ENCODE measurements at regions not wholly inside any gene's neighbourhood (a gene's known extent, or its start where the extent isn't known, plus 50 kb on each side); places are given as distances from the start of the nearest gene placed in this dataset.

DNA sequence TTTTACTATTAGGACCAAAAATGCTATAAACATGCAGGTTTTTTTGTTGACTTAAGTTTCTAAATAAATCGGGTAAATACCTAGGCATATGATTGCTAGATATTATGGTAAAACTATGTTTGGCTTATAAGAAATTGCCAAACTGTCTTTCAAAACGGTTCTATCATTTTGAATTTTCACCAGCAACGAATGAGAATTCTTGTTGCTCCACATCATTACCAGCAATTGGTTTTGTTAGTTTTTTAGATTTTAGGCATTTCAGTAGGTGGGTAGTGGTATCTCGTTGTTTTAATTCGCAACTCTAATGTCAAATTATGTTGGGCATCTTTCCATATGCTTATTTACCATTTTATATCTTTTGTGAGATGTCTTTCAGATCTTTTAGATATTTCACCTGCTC lies 510.2 kb downstream of the JRKL start:
- Histone ChIP-seq H3K4me1 (ENCODE audit: control insufficient read depth, extremely low read depth, insufficient read depth, low read length) (no peaks in the 10 kb centered on the region), H4K20me1 (replicated peaks; ENCODE audit: control insufficient read depth, extremely low read depth, insufficient read depth, low read length) (no peaks in the 10 kb centered on the region), H3K27me3 (ENCODE audit: control insufficient read depth in 2 of 2, insufficient read depth in 2 of 2, low read length in 2 of 2) (no peaks in the 10 kb centered on the region), H3K4me2 (ENCODE audit: insufficient read depth, low read length) (no peak overlapping the region), H3K4me3 (replicated peaks in 1 of 3; ENCODE audit: insufficient read depth in 1 of 3, low read depth in 1 of 3, low read length in 3 of 3) (no peak overlapping the region), H3K79me2 (ENCODE audit: control insufficient read depth, insufficient read depth, low read length) (no peaks in the 10 kb centered on the region), H3K9ac (replicated peaks; ENCODE audit: extremely low read depth, insufficient read depth, low read length) (no peak overlapping the region), H3K27ac (ENCODE audit: insufficient read depth, low read depth, low read length) (no peak overlapping the region), H3K9me3 (replicated peaks; ENCODE audit: control insufficient read depth, insufficient read depth, low read length) (no peaks in the 10 kb centered on the region), H2AFZ (ENCODE audit: low read depth, low read length) (no peak overlapping the region), H3K36me3 (ENCODE audit: control insufficient read depth in 2 of 2, extremely low read depth in 1 of 2, insufficient read depth in 2 of 2, low read length in 2 of 2) (no peaks in the 10 kb centered on the region), H3K9me1 (replicated peaks; ENCODE audit: control insufficient read depth, extremely low read depth, insufficient read depth, low read length) (no peaks in the 10 kb centered on the region)
- no peak for FAIRE-seq
- CTCF ChIA-PET: no interaction called here
- dilution Hi-C loops (cut with MboI; ENCODE audit: extremely low pct_ligation_motif_present, low sequenced_read_pairs): no loop called here
- no peak for DNase-seq (ENCODE audit: low read depth, low spot score)
- POLR2A ChIA-PET: no interaction called here
- intact Hi-C loops (cut with micrococcal nuclease): no loop called here
- TF ChIP-seq JUN (IDR thresholded peaks at IDR 0.05; ENCODE audit: borderline replicate concordance, insufficient read depth, insufficient read length, low read depth) (no peak), MYC (IDR thresholded peaks at IDR 0.05; ENCODE audit: low read depth, low read length) (no peak), GATA2 (IDR thresholded peaks at IDR 0.05; ENCODE audit: insufficient read depth, insufficient read length, low read depth, low read length) (no peak), EZH2 (IDR thresholded peaks at IDR 0.05; ENCODE audit: borderline replicate concordance, low read depth, low read length, severe bottlenecking) (no peak)
- TF ChIP-seq, protein P1, sequence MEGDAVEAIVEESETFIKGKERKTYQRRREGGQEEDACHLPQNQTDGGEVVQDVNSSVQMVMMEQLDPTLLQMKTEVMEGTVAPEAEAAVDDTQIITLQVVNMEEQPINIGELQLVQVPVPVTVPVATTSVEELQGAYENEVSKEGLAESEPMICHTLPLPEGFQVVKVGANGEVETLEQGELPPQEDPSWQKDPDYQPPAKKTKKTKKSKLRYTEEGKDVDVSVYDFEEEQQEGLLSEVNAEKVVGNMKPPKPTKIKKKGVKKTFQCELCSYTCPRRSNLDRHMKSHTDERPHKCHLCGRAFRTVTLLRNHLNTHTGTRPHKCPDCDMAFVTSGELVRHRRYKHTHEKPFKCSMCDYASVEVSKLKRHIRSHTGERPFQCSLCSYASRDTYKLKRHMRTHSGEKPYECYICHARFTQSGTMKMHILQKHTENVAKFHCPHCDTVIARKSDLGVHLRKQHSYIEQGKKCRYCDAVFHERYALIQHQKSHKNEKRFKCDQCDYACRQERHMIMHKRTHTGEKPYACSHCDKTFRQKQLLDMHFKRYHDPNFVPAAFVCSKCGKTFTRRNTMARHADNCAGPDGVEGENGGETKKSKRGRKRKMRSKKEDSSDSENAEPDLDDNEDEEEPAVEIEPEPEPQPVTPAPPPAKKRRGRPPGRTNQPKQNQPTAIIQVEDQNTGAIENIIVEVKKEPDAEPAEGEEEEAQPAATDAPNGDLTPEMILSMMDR (IDR thresholded peaks at IDR 0.05; ENCODE audit: extremely low read depth in 1 of 2, insufficient read depth in 1 of 2, low read depth in 1 of 2, low read length in 2 of 2): no peak
- BruUV-seq (replicated peaks): no TSS peak

- Histone ChIP-seq H2AFZ (ENCODE audit: low read depth, low read length) (no peak overlapping the region), H3K9me3 (replicated peaks; ENCODE audit: control insufficient read depth, insufficient read depth, low read length) (no peaks in the 10 kb centered on the region), H3K9me1 (replicated peaks; ENCODE audit: control insufficient read depth, extremely low read depth, insufficient read depth, low read length) (no peaks in the 10 kb centered on the region), H3K9ac (replicated peaks; ENCODE audit: extremely low read depth, insufficient read depth, low read length) (no peak overlapping the region), H3K4me1 (ENCODE audit: control insufficient read depth, extremely low read depth, insufficient read depth, low read length) (no peaks in the 10 kb centered on the region), H3K4me2 (ENCODE audit: insufficient read depth, low read length) (no peak overlapping the region), H4K20me1 (replicated peaks; ENCODE audit: control insufficient read depth, extremely low read depth, insufficient read depth, low read length) (no peaks in the 10 kb centered on the region), H3K27me3 (ENCODE audit: control insufficient read depth in 2 of 2, insufficient read depth in 2 of 2, low read length in 2 of 2) (no peaks in the 10 kb centered on the region), H3K79me2 (ENCODE audit: control insufficient read depth, insufficient read depth, low read length) (no peaks in the 10 kb centered on the region), H3K36me3 (ENCODE audit: control insufficient read depth in 2 of 2, extremely low read depth in 1 of 2, insufficient read depth in 2 of 2, low read length in 2 of 2) (no peaks in the 10 kb centered on the region), H3K27ac (ENCODE audit: insufficient read depth, low read depth, low read length) (no peak overlapping the region), H3K4me3 (replicated peaks in 1 of 3; ENCODE audit: insufficient read depth in 1 of 3, low read depth in 1 of 3, low read length in 3 of 3) (no peak overlapping the region)
- TF ChIP-seq, protein P1 (IDR thresholded peaks at IDR 0.05; ENCODE audit: extremely low read depth in 1 of 2, insufficient read depth in 1 of 2, low read depth in 1 of 2, low read length in 2 of 2): no peak
- TF ChIP-seq FOS (IDR thresholded peaks at IDR 0.05; ENCODE audit: borderline replicate concordance, insufficient read depth, low read length) (no peak), POLR2AphosphoS5 (IDR thresholded peaks at IDR 0.05; ENCODE audit: insufficient read depth, low read depth, low read length) (no peak), EZH2 (IDR thresholded peaks at IDR 0.05; ENCODE audit: borderline replicate concordance, low read depth, low read length, severe bottlenecking) (no peak), JUN (IDR thresholded peaks at IDR 0.05; ENCODE audit: borderline replicate concordance, insufficient read depth, insufficient read length, low read depth) (no peak), MAX (IDR thresholded peaks at IDR 0.05; ENCODE audit: insufficient read depth, insufficient read length) (no peak), POLR2A (IDR thresholded peaks at IDR 0.05; ENCODE audit: low read depth, low read length) (no peak), MYC (IDR thresholded peaks at IDR 0.05; ENCODE audit: low read depth, low read length) (no peak), GATA2 (IDR thresholded peaks at IDR 0.05; ENCODE audit: insufficient read depth, insufficient read length, low read depth, low read length) (no peak)
- no TSS peak for BruUV-seq (replicated peaks)
- POLR2A ChIA-PET: no interaction called here
- dilution Hi-C loops (cut with MboI; ENCODE audit: extremely low pct_ligation_motif_present, low sequenced_read_pairs) (no loop called here), intact Hi-C loops (cut with micrococcal nuclease) (no loop called here)
- DNase-seq (ENCODE audit: low read depth, low spot score) (no peak), FAIRE-seq (no peak)
- CTCF ChIA-PET: no interaction called here
Measured at GRCh38 chr11:96905143-96905542, 515.3 kb downstream of the JRKL start.

Measured in endothelial cell of umbilical vein (primary cell).